SK-N-SH (cell line): ENCODE measurements at regions not wholly inside any gene's neighbourhood (a gene's known extent, or its start where the extent isn't known, plus 50 kb on each side); places are given as distances from the start of the nearest gene placed in this dataset.

ENCODE experiments used
- CTCF ChIA-PET: fragments of 300-600, 350-600 bp; formaldehyde crosslinking; extraction: SDS; loops from one replicate; lab custom pipeline; 2021; lab: Yijun Ruan, JAX
- POLR2A ChIA-PET: fragments of 350-600 bp; sonication (Branson Sonifier 250); formaldehyde crosslinking; extraction: SDS; loops from one replicate; lab custom pipeline; 2020; ENCODE audit warnings: antibody characterized with exemption, inconsistent platforms; lab: Yijun Ruan, JAX
- DNase-seq: peaks from one replicate; pipeline ENCODE4 v3.0.0; 2012
- H2AFZ ChIP-seq: fragments of 200-600 bp; sonication (generic); 2 replicates; pipeline ENCODE4 v1.8.1; 2016; ENCODE audit warnings: antibody characterized with exemption, mild to moderate bottlenecking, low read depth
- H3F3A ChIP-seq: fragments of 200-600 bp; sonication (generic); replicated peaks from 2 replicates; pipeline ENCODE3; 2016; ENCODE audit warnings: antibody characterized with exemption, mild to moderate bottlenecking; ENCODE audit not compliant: insufficient read depth
- H3K27ac ChIP-seq, 2 experiments: fragments of 200-500 bp in 1 of 2; fragments of 200-600 bp in 1 of 2; sonication (Bioruptor generic) in 1 of 2; sonication (generic), shearing (Covaris generic) in 1 of 2; 2 replicates each; pipeline versions ENCODE4 v1.5.1 to v1.6.1; 2014 to 2016; ENCODE audit warnings: low read depth in 2 of 2, inconsistent platforms in 1 of 2, low read length in 1 of 2, mild to moderate bottlenecking in 1 of 2, mixed read lengths in 1 of 2
- H3K27me3 ChIP-seq: fragments of 200-600 bp; sonication (generic), shearing (Covaris generic); 2 replicates; pipeline ENCODE4 v1.6.1; 2016; ENCODE audit warnings: mixed run types; ENCODE audit not compliant: insufficient read depth
- H3K36me3 ChIP-seq, 2 experiments: fragments of 200-500 bp in 1 of 2; fragments of 200-600 bp in 1 of 2; sonication (Bioruptor generic) in 1 of 2; sonication (generic) in 1 of 2; replicated peaks in 1 of 2; 2 replicates each; pipeline versions ENCODE3 to v1.5.1; 2014 to 2016; ENCODE audit warnings: low read length in 1 of 2, mild to moderate bottlenecking in 1 of 2; ENCODE audit not compliant: insufficient read depth in 2 of 2, control insufficient read depth in 1 of 2
- H3K4me1 ChIP-seq, 2 experiments: fragments of 200-500 bp in 1 of 2; fragments of 200-600 bp in 1 of 2; sonication (Bioruptor generic) in 1 of 2; sonication (generic), shearing (Covaris generic) in 1 of 2; 2 replicates each; pipeline versions ENCODE4 v1.5.1 to v1.6.1; 2014 to 2016; ENCODE audit warnings: low read depth in 1 of 2, low read length in 1 of 2, mixed run types in 1 of 2; ENCODE audit not compliant: insufficient read depth in 2 of 2, control insufficient read depth in 1 of 2
- H3K4me2 ChIP-seq: fragments of 200-600 bp; sonication (generic), shearing (Covaris generic); 2 replicates; pipeline ENCODE4 v1.6.1; 2017; ENCODE audit warnings: mixed run types
- H3K4me3 ChIP-seq, 2 experiments: fragments of 200-500 bp in 1 of 2; fragments of 200-600 bp in 1 of 2; sonication (Bioruptor generic) in 1 of 2; sonication (generic), shearing (Covaris generic) in 1 of 2; 2 replicates each; pipeline versions ENCODE4 v1.5.1 to v1.8.1; 2014 to 2016; ENCODE audit warnings: low read depth in 2 of 2, inconsistent platforms in 1 of 2, low read length in 1 of 2, mild to moderate bottlenecking in 1 of 2, mixed read lengths in 1 of 2, moderate library complexity in 1 of 2
- H3K79me2 ChIP-seq: fragments of 200-600 bp; sonication (generic); 2 replicates; pipeline ENCODE4 v1.8.1; 2017; ENCODE audit warnings: mild to moderate bottlenecking; ENCODE audit not compliant: insufficient read depth
- H3K9ac ChIP-seq: fragments of 200-600 bp; sonication (generic); 2 replicates; pipeline ENCODE4 v1.6.1; 2017; ENCODE audit warnings: mixed run types
- H3K9me2 ChIP-seq: fragments of 200-600 bp; sonication (generic); 2 replicates; pipeline ENCODE4 v1.6.1; 2017; ENCODE audit warnings: mixed run types
- H3K9me3 ChIP-seq: fragments of 200-600 bp; sonication (generic); 2 replicates; pipeline ENCODE4 v1.6.1; 2017; ENCODE audit warnings: mixed run types, mild to moderate bottlenecking, moderate library complexity
- H4K20me1 ChIP-seq: fragments of 200-600 bp; sonication (generic); 2 replicates; pipeline ENCODE4 v1.6.1; 2017; ENCODE audit warnings: mild to moderate bottlenecking, mixed run types; ENCODE audit not compliant: insufficient read depth
- ELF1 ChIP-seq: IDR thresholded peaks from 2 replicates; pipeline ENCODE4 v1.4.0; 2012
- GATA2 ChIP-seq: sonication (generic); formaldehyde crosslinking; IDR thresholded peaks from 2 replicates; pipeline ENCODE4 v1.5.0; 2020; ENCODE audit warnings: mild to moderate bottlenecking, missing genetic modification reagents
- MEF2A ChIP-seq: IDR thresholded peaks from 2 replicates; pipeline ENCODE4 v1.4.0; 2012; ENCODE audit warnings: low read depth, borderline replicate concordance
- MXI1 ChIP-seq: IDR thresholded peaks from 2 replicates; pipeline ENCODE4 v1.6.1; 2012; ENCODE audit warnings: mild to moderate bottlenecking, low read depth, low read length, improper control_type of control experiment
- NRF1 ChIP-seq: IDR thresholded peaks from 2 replicates; pipeline ENCODE4 v1.6.1; 2012; ENCODE audit warnings: low read depth, mild to moderate bottlenecking, low read length
- RCOR1 ChIP-seq: fragments of 150-350 bp; IDR thresholded peaks from 2 replicates; pipeline ENCODE4 v1.6.1; 2017; ENCODE audit warnings: antibody characterized with exemption, low read length
- SMC3 ChIP-seq: IDR thresholded peaks from 2 replicates; pipeline ENCODE4 v1.6.1; 2012; ENCODE audit warnings: low read depth, low read length, improper control_type of control experiment
- TCF12 ChIP-seq: IDR thresholded peaks from 2 replicates; pipeline ENCODE4 v1.4.0; 2012
- WGBS: methylation state at CpG from one replicate; pipeline ENCODE4 v1.1.6; 2017; ENCODE audit warnings: low lambda C conversion rate; 5-methylcytosine and 5-hydroxymethylcytosine counted together
- TF ChIP-seq, protein P1 (sequence below): IDR thresholded peaks from 2 replicates; pipeline ENCODE4; 2012
- TF ChIP-seq, protein P2 (sequence below): IDR thresholded peaks from 2 replicates; pipeline ENCODE4 v1.6.1; 2012; ENCODE audit warnings: mild to moderate bottlenecking, low read depth, low read length, moderate library complexity
- TF ChIP-seq, protein P3 (sequence below): IDR thresholded peaks from 2 replicates; pipeline ENCODE4 v1.4.0; 2012; ENCODE audit warnings: low read depth, borderline replicate concordance
- TF ChIP-seq, protein P4 (sequence below): IDR thresholded peaks from 2 replicates; pipeline ENCODE4 v1.4.0; 2012; ENCODE audit warnings: low read depth, borderline replicate concordance
- TF ChIP-seq, protein P5 (sequence below): fragments of 150-350 bp; IDR thresholded peaks from 2 replicates; pipeline ENCODE4 v1.6.1; 2016; ENCODE audit warnings: mild to moderate bottlenecking, low read depth, low read length

DNA sequence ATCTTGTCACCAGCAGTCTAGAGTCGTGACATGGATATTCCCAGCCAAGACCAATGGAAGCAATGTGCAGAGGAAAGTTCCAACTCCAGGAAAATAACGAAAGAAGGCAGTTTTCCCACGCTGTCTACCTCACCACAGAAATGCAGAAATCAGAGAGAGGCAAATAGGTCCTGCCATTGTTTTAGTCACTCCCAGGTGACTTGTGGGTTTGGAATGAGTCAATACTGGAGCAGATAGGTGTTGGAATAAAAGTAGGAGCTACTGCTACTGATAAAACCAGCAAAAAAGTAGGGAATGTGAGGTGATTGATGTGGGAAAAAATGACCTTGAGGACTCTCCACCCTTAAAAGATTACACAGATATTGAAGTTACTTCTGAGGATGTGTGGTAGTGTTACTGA is 72.8 kb upstream of the RAI2 start:
- POLR2A ChIA-PET, result no interaction called here
- Histone ChIP-seq H3K9ac (no peak overlapping the region), H3K4me1 (no peaks in the 10 kb centered on the region), H3K27ac (no peak overlapping the region), H2AFZ (no peak overlapping the region), H3K36me3 (no peaks in the 10 kb centered on the region), H3K4me2 (no peak overlapping the region), H3F3A (no peaks in the 10 kb centered on the region), H4K20me1 (no peaks in the 10 kb centered on the region), H3K9me2 (no peaks in the 10 kb centered on the region), H3K9me3 (no peaks in the 10 kb centered on the region), H3K27me3 (peaks cover 6% of the 10 kb centered on the region; the same call in 1 of the 2 replicates), H3K79me2 (no peaks in the 10 kb centered on the region), H3K4me3 (no peak overlapping the region)
- no peak for TF ChIP-seq SMC3
- no peak for TF ChIP-seq ELF1
- TF ChIP-seq NRF1, result no peak
- TF ChIP-seq RCOR1, result no peak
- TF ChIP-seq, protein P1, sequence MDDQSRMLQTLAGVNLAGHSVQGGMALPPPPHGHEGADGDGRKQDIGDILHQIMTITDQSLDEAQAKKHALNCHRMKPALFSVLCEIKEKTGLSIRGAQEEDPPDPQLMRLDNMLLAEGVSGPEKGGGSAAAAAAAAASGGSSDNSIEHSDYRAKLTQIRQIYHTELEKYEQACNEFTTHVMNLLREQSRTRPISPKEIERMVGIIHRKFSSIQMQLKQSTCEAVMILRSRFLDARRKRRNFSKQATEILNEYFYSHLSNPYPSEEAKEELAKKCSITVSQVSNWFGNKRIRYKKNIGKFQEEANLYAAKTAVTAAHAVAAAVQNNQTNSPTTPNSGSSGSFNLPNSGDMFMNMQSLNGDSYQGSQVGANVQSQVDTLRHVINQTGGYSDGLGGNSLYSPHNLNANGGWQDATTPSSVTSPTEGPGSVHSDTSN, result no peak
- no peak for TF ChIP-seq MEF2A
- TF ChIP-seq, protein P2, sequence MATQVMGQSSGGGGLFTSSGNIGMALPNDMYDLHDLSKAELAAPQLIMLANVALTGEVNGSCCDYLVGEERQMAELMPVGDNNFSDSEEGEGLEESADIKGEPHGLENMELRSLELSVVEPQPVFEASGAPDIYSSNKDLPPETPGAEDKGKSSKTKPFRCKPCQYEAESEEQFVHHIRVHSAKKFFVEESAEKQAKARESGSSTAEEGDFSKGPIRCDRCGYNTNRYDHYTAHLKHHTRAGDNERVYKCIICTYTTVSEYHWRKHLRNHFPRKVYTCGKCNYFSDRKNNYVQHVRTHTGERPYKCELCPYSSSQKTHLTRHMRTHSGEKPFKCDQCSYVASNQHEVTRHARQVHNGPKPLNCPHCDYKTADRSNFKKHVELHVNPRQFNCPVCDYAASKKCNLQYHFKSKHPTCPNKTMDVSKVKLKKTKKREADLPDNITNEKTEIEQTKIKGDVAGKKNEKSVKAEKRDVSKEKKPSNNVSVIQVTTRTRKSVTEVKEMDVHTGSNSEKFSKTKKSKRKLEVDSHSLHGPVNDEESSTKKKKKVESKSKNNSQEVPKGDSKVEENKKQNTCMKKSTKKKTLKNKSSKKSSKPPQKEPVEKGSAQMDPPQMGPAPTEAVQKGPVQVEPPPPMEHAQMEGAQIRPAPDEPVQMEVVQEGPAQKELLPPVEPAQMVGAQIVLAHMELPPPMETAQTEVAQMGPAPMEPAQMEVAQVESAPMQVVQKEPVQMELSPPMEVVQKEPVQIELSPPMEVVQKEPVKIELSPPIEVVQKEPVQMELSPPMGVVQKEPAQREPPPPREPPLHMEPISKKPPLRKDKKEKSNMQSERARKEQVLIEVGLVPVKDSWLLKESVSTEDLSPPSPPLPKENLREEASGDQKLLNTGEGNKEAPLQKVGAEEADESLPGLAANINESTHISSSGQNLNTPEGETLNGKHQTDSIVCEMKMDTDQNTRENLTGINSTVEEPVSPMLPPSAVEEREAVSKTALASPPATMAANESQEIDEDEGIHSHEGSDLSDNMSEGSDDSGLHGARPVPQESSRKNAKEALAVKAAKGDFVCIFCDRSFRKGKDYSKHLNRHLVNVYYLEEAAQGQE, result no peak
- TF ChIP-seq GATA2 (CRISPR knock-in tag), result no peak
- TF ChIP-seq, protein P3, sequence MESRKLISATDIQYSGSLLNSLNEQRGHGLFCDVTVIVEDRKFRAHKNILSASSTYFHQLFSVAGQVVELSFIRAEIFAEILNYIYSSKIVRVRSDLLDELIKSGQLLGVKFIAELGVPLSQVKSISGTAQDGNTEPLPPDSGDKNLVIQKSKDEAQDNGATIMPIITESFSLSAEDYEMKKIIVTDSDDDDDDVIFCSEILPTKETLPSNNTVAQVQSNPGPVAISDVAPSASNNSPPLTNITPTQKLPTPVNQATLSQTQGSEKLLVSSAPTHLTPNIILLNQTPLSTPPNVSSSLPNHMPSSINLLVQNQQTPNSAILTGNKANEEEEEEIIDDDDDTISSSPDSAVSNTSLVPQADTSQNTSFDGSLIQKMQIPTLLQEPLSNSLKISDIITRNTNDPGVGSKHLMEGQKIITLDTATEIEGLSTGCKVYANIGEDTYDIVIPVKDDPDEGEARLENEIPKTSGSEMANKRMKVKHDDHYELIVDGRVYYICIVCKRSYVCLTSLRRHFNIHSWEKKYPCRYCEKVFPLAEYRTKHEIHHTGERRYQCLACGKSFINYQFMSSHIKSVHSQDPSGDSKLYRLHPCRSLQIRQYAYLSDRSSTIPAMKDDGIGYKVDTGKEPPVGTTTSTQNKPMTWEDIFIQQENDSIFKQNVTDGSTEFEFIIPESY, result no peak
- TF ChIP-seq, protein P4, sequence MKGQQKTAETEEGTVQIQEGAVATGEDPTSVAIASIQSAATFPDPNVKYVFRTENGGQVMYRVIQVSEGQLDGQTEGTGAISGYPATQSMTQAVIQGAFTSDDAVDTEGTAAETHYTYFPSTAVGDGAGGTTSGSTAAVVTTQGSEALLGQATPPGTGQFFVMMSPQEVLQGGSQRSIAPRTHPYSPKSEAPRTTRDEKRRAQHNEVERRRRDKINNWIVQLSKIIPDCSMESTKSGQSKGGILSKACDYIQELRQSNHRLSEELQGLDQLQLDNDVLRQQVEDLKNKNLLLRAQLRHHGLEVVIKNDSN, result no peak
- TF ChIP-seq MXI1, result no peak
- TF ChIP-seq, protein P5, sequence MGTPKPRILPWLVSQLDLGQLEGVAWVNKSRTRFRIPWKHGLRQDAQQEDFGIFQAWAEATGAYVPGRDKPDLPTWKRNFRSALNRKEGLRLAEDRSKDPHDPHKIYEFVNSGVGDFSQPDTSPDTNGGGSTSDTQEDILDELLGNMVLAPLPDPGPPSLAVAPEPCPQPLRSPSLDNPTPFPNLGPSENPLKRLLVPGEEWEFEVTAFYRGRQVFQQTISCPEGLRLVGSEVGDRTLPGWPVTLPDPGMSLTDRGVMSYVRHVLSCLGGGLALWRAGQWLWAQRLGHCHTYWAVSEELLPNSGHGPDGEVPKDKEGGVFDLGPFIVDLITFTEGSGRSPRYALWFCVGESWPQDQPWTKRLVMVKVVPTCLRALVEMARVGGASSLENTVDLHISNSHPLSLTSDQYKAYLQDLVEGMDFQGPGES, result no peak
- TF ChIP-seq TCF12, result no peak
- CTCF ChIA-PET, result no interaction called here
- DNase-seq, result no peak
- 7% methylated on average over 3 of the region's 3 CpGs for WGBS
